Activated gamma-delta T cell treated with Interleukin-2 at 50 U/mL for 16 hours (primary cell): ENCODE measurements at regions not wholly inside any gene's neighbourhood (a gene's known extent, or its start where the extent isn't known, plus 50 kb on each side); places are given as distances from the start of the nearest gene placed in this dataset.
"Not testable (repeated sequence)": the region's sequence is repeated elsewhere in the genome, so short reads cannot be mapped to it uniquely, and the experiment has no call there.

Source experiments
- DNase-seq: peaks from one replicate; pipeline ENCODE4 v3.0.0-alpha.2; 2020

DNA sequence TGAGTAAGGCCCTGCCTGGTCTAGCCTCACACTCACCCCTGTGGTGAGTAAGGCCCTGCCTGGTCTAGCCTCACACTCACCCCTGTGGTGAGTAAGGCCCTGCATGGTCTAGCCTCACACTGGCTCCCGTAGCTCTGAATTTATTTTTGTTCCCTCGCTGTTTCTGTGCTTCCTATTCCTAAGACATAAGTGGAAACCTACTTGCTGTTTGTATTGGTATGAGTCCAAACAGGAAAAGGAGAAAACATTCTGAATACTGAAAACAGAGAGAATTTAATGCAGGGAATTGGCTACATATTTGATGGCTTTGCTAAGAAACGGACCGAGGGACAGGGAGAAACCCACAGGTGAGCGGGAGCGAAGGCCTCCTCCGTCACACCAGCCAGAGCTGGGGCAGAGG is 267.8 kb downstream of the FOXL1 start:
- DNase-seq: no peak

- DNase-seq: no peak
These were observed 270.5 kb downstream of the FOXL1 start for GRCh38 chr16:86848821-86849220.

GRCh38 chr16:86850670-86851069 is 272.3 kb downstream of the FOXL1 start:
- no peak for DNase-seq

- no peak for DNase-seq
These were observed 273.8 kb downstream of the FOXL1 start for GRCh38 chr16:86852135-86852534.

- DNase-seq: no peak
These were observed 275.8 kb downstream of the FOXL1 start for GRCh38 chr16:86854058-86854621.

DNA sequence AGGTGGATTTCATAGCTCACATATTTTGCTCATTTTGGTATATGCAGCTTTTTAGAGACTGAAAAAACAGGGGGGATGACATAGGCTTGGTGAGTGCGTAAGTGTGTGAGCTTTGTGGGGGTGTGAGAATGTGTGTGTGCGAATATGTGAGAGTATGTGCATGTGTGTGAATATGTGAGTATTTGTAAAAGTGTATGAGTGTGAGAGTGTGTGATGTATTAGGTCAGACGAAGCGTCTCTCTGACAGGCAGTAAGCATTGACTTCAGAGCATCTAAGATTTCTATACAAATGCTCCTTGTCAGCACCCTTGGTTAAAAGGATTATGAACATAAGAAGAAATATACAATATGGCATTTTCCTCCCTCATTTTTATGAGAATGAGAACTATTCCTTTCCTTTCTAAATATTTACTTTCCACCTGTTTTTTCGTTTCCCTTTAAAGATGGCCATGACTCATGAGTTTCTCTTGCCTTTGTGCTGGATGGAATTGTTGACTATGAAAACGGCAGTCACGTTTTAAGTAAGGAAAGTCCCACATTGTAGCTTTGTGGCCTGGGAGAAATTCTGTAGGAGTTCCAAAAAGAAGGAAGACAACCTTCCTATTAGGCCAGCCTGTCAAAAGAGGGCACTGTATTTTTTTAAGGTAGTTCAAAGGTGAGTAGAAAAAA is 276.4 kb downstream of the FOXL1 start:
- no peak for DNase-seq

- DNase-seq: no peak
These were observed 278.7 kb downstream of the FOXL1 start for GRCh38 chr16:86856946-86857586.

- DNase-seq: no peak
These were observed 279.5 kb downstream of the FOXL1 start for GRCh38 chr16:86857807-86858206.

- DNase-seq: no peak
These were observed 280.2 kb downstream of the FOXL1 start for GRCh38 chr16:86858501-86858900.

DNA sequence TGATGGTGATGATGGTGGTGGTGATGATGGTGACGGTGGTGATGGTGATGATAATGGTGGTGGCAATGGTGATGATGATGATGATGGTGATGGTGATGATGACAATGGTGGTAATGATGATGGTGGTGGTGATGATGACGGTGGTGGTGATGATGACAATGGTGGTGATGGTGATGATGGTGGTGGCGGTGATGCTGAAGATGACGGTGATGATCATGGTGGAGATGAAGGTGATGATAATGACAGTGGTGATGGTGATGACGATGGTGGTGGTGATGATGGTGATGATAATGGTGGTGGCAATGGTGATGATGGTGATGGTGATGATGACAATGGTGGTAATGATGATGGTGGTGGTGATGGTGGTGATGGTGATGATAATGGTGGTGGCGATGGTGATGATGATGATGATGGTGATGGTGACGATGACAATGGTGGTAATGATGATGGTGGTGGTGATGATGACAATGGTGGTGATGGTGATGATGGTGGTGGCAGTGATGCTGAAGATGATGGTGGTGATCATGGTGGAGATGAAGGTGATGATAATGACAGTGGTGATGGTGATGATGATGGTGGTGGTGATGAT is 283.0 kb downstream of the FOXL1 start:
- DNase-seq: not testable (repeated sequence)

GRCh38 chr16:86862595-86863280 is 284.4 kb downstream of the FOXL1 start:
- DNase-seq: no peak

GRCh38 chr16:86863609-86864008 is 285.3 kb downstream of the FOXL1 start:
- DNase-seq: no peak

- DNase-seq: no peak
These were observed 286.2 kb downstream of the FOXL1 start for GRCh38 chr16:86864586-86864985.

GRCh38 chr16:86865851-86866662 is 287.7 kb downstream of the FOXL1 start:
- DNase-seq: no peak

- no peak for DNase-seq
These were observed 288.8 kb downstream of the FOXL1 start for GRCh38 chr16:86866986-86867722.

DNA sequence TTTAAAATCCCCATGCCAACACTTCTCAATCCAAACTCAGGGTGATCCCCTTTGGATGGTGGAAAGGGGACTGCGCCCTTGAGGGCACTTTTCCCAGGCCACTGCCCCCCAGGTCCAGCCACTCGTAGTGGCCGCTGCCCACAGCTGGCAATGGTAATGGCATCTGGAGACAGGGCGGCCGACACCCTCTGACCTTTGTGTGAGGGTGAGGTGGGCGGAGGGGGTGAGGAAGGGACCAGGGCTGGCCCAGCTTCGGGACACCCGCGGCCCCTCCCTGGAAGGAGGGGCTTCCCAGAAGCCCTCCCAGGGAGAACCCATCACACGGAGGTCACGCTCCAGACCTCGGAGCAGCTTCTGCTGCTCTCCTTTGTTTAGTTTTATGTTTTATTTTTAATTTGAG is 289.7 kb downstream of the FOXL1 start:
- no peak for DNase-seq

- no peak for DNase-seq
These were observed 290.4 kb downstream of the FOXL1 start for GRCh38 chr16:86868786-86869185.

GRCh38 chr16:86869288-86870022 is 291.1 kb downstream of the FOXL1 start:
- DNase-seq: no peak

DNA sequence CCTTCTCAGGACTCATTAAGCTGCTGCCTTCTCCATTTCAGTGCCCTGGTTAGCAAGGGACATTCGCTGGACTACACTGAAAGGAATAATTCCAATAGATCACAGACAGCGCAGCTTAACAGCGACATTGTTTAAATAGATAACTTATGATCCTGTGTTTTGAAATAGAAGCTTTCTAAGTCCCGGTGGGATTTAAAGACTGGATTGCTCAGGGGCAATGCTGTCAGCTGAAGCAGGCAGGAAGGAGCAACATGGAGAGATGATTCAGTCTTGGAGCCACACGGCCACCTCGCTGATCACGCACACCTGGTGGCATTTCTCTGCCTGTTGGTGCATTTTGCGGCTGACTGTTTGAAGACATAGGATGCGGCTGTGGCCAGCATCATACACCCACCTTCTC is 292.0 kb downstream of the FOXL1 start:
- DNase-seq: no peak

- DNase-seq: no peak
These were observed 293.8 kb downstream of the FOXL1 start for GRCh38 chr16:86872131-86872530.

DNA sequence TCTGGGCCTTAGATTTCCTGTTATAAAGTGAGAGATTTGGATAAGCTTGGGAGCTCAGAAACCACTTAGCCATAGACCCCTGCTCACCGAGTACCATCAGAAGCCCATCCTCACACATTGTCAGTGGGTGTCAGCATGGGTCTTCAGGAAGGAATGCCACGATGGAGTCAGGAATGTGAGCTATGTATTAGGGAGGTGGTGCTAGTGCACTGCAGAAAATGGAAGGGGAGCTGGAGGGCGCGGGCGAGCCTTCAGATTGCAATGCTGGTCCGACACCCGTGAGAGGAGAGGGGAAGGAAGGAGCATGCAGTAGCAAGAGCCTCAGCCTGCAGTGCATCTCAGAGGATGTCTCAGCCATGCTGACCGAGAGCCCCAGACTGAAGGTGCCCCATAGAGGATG is 294.5 kb downstream of the FOXL1 start:
- DNase-seq: no peak
